ENCODE measurements at regions not wholly inside any gene's neighbourhood (a gene's known extent, or its start where the extent isn't known, plus 50 kb on each side); places are given as distances from the start of the nearest gene placed in this dataset.

DNA sequence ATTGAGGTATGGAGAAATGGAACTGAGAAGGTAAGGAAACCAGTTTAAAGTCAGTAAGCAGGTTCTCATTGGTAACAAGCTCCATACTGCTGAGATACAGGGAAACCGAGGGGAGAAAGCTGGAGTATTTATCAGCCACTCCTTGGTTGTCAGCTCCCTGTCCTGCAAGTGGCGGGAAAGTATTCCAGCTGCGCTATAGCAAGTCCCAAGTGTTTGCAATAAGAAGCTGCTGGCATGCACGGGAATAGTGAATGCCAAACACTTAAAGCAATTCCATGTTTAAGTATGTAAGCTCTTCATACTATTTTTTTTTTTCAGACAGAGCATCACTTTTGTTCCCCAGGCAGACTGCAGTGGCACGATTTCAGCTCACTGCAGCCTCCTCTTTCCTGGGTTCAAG is 1601.1 kb downstream of the SUCLG1 start:
- TF ChIP-seq CTCF (IDR thresholded peaks at IDR 0.05), result no peak
- TF ChIP-seq POLR2A (IDR thresholded peaks at IDR 0.05), result no peak

Measured in heart left ventricle (tissue), 13 donors.